Nephron progenitor cell (in vitro differentiated cells): ENCODE measurements at regions not wholly inside any gene's neighbourhood (a gene's known extent, or its start where the extent isn't known, plus 50 kb on each side); places are given as distances from the start of the nearest gene placed in this dataset.

Experiments
- DNase-seq: peaks from one replicate; pipeline ENCODE4 v3.0.0; 2021
- H3K27ac Mint-ChIP-seq: 2 replicates; pipeline ENCODE4 v1.8.0; 2021; ENCODE audit warnings: mild to moderate bottlenecking, moderate library complexity, mixed read lengths
- H3K27me3 Mint-ChIP-seq: 2 replicates; pipeline ENCODE4 v1.8.0; 2021; ENCODE audit warnings: mild to moderate bottlenecking, low read depth, mixed read lengths; ENCODE audit not compliant: poor library complexity
- H3K36me3 Mint-ChIP-seq: 2 replicates; pipeline ENCODE4 v1.8.0; 2021; ENCODE audit warnings: low read depth, mixed read lengths
- H3K4me1 Mint-ChIP-seq: 2 replicates; pipeline ENCODE4 v1.8.0; 2021; ENCODE audit warnings: mixed read lengths
- H3K4me3 Mint-ChIP-seq: 2 replicates; pipeline ENCODE4 v1.8.0; 2021; ENCODE audit warnings: mild to moderate bottlenecking, moderate library complexity, mixed read lengths
- H3K9me3 Mint-ChIP-seq: 2 replicates; pipeline ENCODE4 v1.8.0; 2021; ENCODE audit warnings: mild to moderate bottlenecking, moderate library complexity, mixed read lengths
- CTCF ChIP-seq: fragments of 200-600 bp; sonication (generic); IDR thresholded peaks from 2 replicates; pipeline ENCODE4 v1.5.0; 2021; ENCODE audit warnings: antibody characterized with exemption

- Mint-ChIP-seq H3K4me3 (no peak overlapping the region), H3K27ac (no peak overlapping the region), H3K27me3 (no peaks in the 10 kb centered on the region), H3K4me1 (no peaks in the 10 kb centered on the region), H3K9me3 (no peaks in the 10 kb centered on the region), H3K36me3 (no peaks in the 10 kb centered on the region)
- DNase-seq: no peak
- TF ChIP-seq CTCF: no peak
Observed at GRCh38 chr5:165309446-165309845, 1804.0 kb downstream of the MAT2B start.

GRCh38 chr5:165310031-165310430 is 1804.6 kb downstream of the MAT2B start:
- Mint-ChIP-seq H3K27ac (no peak overlapping the region), H3K4me1 (no peaks in the 10 kb centered on the region), H3K36me3 (no peaks in the 10 kb centered on the region), H3K9me3 (no peaks in the 10 kb centered on the region), H3K4me3 (no peak overlapping the region), H3K27me3 (no peaks in the 10 kb centered on the region)
- TF ChIP-seq CTCF: no peak
- DNase-seq: no peak

GRCh38 chr5:165321912-165322311 is 1816.5 kb downstream of the MAT2B start:
- Mint-ChIP-seq H3K9me3 (peaks cover 25% of the 10 kb centered on the region), H3K4me1 (no peaks in the 10 kb centered on the region), H3K4me3 (no peak overlapping the region), H3K27ac (no peak overlapping the region), H3K27me3 (peaks cover 3% of the 10 kb centered on the region), H3K36me3 (no peaks in the 10 kb centered on the region)
- DNase-seq: no peak
- no peak for TF ChIP-seq CTCF

- no peak for DNase-seq
- Mint-ChIP-seq H3K4me3 (no peak overlapping the region), H3K9me3 (no peaks in the 10 kb centered on the region), H3K36me3 (no peaks in the 10 kb centered on the region), H3K27ac (no peak overlapping the region), H3K4me1 (no peaks in the 10 kb centered on the region), H3K27me3 (no peaks in the 10 kb centered on the region)
- TF ChIP-seq CTCF: no peak
Observed at GRCh38 chr5:165325221-165325620, 1819.8 kb downstream of the MAT2B start.

- H3K36me3 Mint-ChIP-seq: no peaks in the 10 kb centered on the region
- DNase-seq: no peak
- no peak overlapping the region for H3K4me3 Mint-ChIP-seq
- H3K4me1 Mint-ChIP-seq: no peaks in the 10 kb centered on the region
- no peaks in the 10 kb centered on the region for H3K27me3 Mint-ChIP-seq
- no peaks in the 10 kb centered on the region for H3K9me3 Mint-ChIP-seq
- H3K27ac Mint-ChIP-seq: no peak overlapping the region
- no peak for TF ChIP-seq CTCF
Observed at GRCh38 chr5:165327631-165328030, 1822.2 kb downstream of the MAT2B start.

- no peak for TF ChIP-seq CTCF
- Mint-ChIP-seq H3K27me3 (no peaks in the 10 kb centered on the region), H3K4me1 (no peaks in the 10 kb centered on the region), H3K9me3 (no peaks in the 10 kb centered on the region), H3K4me3 (no peak overlapping the region), H3K27ac (no peak overlapping the region), H3K36me3 (no peaks in the 10 kb centered on the region)
- DNase-seq: no peak
Observed at GRCh38 chr5:165328846-165329245, 1823.4 kb downstream of the MAT2B start.
